ENCODE measurements at regions not wholly inside any gene's neighbourhood (a gene's known extent, or its start where the extent isn't known, plus 50 kb on each side); places are given as distances from the start of the nearest gene placed in this dataset.

DNA sequence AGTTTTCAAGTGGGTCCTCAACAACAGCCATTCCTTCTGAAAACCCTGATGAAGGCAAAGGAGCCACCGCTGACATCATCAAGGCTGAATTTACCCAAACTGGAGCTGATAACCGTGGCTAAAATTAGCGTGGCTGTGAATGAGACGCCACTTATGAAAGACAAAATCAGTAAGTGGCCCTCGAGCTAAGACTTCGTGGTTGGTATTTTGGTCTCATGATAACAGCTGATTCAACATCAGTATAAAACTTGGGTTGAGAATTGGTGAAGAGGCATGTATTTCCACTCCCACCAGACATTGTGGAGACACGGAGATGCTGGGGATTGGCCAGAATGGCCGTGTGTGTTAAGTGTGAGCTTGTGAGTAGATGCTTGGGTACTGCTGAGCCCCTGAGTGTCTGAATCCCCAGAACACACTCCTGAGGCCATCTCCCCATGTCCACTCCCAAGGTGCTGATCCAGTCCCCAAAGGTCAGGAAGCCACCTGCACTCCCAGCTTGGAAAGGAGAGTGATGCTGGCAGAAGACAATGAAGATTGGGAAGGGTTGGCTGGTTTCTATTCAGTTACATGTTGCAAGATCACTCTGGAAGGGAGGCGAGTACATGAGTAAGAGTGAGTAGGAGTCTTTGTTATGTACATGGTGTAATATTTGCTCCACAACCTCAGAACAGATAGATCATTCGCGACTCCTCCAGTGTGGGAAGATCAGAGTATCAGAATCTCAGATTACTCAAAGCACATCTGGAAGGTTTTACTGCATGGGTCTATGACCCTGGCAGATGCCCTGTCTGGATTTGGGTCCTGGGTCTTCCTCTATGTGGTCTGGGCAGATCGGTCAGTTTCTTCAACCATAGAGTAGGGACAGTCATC is 207.7 kb downstream of the HS3ST3A1 start:
- DNase-seq (ENCODE audit: low spot score in 2 of 2), result no peak
- Histone ChIP-seq H3K9me3 (no peaks in the 10 kb centered on the region), H3K27ac (no peak overlapping the region), H3K4me1 (peaks cover 0 to 3% (median 0%) of the 10 kb centered on the region in 4 donors), H3K4me3 (no peak overlapping the region), H3K27me3 (no peaks in the 10 kb centered on the region), H3K36me3 (no peaks in the 10 kb centered on the region)
- 89 to 91% methylated on average over 12 of the region's 12 CpGs for WGBS, 2 donors
- no peak for TF ChIP-seq EP300 (IDR thresholded peaks at IDR 0.05)
- TF ChIP-seq, protein P1, sequence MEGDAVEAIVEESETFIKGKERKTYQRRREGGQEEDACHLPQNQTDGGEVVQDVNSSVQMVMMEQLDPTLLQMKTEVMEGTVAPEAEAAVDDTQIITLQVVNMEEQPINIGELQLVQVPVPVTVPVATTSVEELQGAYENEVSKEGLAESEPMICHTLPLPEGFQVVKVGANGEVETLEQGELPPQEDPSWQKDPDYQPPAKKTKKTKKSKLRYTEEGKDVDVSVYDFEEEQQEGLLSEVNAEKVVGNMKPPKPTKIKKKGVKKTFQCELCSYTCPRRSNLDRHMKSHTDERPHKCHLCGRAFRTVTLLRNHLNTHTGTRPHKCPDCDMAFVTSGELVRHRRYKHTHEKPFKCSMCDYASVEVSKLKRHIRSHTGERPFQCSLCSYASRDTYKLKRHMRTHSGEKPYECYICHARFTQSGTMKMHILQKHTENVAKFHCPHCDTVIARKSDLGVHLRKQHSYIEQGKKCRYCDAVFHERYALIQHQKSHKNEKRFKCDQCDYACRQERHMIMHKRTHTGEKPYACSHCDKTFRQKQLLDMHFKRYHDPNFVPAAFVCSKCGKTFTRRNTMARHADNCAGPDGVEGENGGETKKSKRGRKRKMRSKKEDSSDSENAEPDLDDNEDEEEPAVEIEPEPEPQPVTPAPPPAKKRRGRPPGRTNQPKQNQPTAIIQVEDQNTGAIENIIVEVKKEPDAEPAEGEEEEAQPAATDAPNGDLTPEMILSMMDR (IDR thresholded peaks at IDR 0.05), result no peak
- no peak for TF ChIP-seq POLR2A (IDR thresholded peaks at IDR 0.05)

DNA sequence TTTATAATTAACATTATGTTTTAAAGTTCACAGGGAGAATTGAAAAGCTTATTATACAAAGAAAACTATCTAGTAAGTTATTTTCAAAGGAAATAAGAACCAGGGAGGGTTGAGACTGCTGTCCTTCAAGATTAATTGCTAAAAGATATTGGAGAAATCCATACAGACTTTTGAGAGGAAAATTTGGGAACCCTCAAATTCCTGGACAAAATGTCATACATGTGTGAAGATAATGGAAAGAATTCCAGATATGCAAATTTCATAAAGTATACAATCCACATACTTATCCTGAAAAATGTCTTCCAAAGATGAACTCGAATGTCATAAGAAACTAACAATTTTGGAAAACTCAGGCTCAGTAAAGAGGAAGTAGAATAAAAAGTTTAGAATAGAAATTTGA is 213.8 kb downstream of the HS3ST3A1 start:
- no peak for TF ChIP-seq EP300 (IDR thresholded peaks at IDR 0.05)
- no peak overlapping the region for H3K4me3 ChIP-seq
- H3K36me3 ChIP-seq, result no peaks in the 10 kb centered on the region
- no peaks in the 10 kb centered on the region for H3K9me3 ChIP-seq
- H3K4me1 ChIP-seq, result peaks cover 0 to 8% (median 0%) of the 10 kb centered on the region in 4 donors
- H3K27ac ChIP-seq, result no peak overlapping the region
- no peak for DNase-seq (ENCODE audit: low spot score in 2 of 2)
- no peaks in the 10 kb centered on the region for H3K27me3 ChIP-seq
- WGBS, 2 donors, result 42 to 56% methylated on average over 1 of the region's 1 CpG

DNA sequence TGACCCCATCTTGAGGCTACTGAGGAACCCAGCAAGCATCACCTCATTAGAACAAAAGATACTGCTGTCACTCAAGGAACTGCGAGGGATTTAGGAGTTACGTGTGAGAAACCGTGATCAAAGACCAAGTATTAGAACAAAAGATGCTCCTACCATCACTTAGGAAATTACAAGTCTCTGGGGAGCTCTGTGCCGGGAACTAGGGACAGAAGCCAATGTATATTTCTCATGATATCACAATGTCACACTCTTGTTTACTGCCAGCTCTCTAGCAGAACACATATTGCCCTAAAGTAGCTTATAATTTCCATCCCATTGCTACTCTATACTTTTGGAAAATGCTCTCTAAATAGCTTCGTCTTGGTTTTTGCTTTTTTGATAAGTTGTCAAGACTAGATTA is 214.5 kb downstream of the HS3ST3A1 start:
- 74 to 79% methylated on average over 5 of the region's 5 CpGs for WGBS, 2 donors
- DNase-seq (ENCODE audit: low spot score in 2 of 2), result no peak
- H3K4me1 ChIP-seq, result peaks cover 0 to 8% (median 0%) of the 10 kb centered on the region in 4 donors

DNA sequence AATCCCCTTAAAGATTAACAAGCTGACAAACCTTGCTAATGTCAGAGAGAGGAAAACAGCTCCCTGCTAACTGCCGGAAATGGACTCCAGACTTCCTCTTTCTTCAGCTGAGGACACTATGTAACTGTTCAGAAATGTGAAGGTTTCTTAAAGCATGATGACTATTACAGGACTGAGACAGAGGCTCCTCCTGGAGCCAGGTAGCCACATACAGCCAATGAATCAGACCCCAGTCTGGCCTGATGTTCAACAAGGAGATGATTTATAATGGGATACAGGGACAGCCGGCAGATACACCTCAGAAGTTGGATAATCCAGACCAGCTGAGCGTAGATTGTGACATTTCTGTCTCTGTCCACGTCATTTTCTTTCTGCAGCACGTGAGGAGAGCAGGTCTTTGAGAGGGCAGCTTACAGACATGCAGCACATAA is 216.2 kb downstream of the HS3ST3A1 start:
- 65 to 73% methylated on average over 5 of the region's 5 CpGs for WGBS, 2 donors

More for the DNA sequence above, 214.5 kb downstream of the HS3ST3A1 start:
- Histone ChIP-seq H3K9me3 (no peaks in the 10 kb centered on the region), H3K4me3 (no peak overlapping the region), H3K27me3 (no peaks in the 10 kb centered on the region), H3K27ac (no peak overlapping the region), H3K36me3 (no peaks in the 10 kb centered on the region)
- TF ChIP-seq, protein P1 (IDR thresholded peaks at IDR 0.05), result no peak
- TF ChIP-seq EP300 (IDR thresholded peaks at IDR 0.05) (no peak), POLR2A (IDR thresholded peaks at IDR 0.05) (no peak)

DNA sequence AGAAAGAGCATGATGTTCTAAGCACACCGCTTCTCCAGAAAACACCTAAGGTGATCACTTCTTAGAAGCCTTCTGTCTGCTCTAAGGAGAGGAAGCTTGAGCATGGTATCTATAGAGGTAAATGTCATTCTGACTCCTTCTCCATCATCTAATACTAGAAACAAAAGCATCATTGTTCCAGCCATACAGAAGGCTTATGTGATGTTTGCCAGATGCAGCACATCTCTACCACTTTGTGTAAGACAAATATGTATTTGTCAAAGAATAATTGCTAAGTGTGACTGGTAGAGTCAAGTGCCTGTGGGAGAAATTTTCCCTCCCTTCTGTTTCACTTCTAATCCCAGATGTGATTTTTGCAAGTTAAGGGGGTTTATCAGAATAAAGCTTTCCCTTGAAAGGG is 217.1 kb downstream of the HS3ST3A1 start:
- no peak for DNase-seq (ENCODE audit: low spot score in 2 of 2)
- Histone ChIP-seq H3K36me3 (no peaks in the 10 kb centered on the region), H3K4me1 (peaks cover 0 to 8% (median 0%) of the 10 kb centered on the region in 4 donors), H3K27me3 (no peaks in the 10 kb centered on the region), H3K9me3 (no peaks in the 10 kb centered on the region), H3K4me3 (no peak overlapping the region), H3K27ac (no peak overlapping the region)
- 56 to 79% methylated on average over 1 of the region's 1 CpG for WGBS, 2 donors
- TF ChIP-seq, protein P1 (IDR thresholded peaks at IDR 0.05), result no peak
- no peak for TF ChIP-seq POLR2A (IDR thresholded peaks at IDR 0.05)
- TF ChIP-seq EP300 (IDR thresholded peaks at IDR 0.05), result no peak

More for the DNA sequence above, 216.2 kb downstream of the HS3ST3A1 start:
- TF ChIP-seq POLR2A (IDR thresholded peaks at IDR 0.05) (no peak), EP300 (IDR thresholded peaks at IDR 0.05) (no peak)
- TF ChIP-seq, protein P1 (IDR thresholded peaks at IDR 0.05), result no peak
- DNase-seq (ENCODE audit: low spot score in 2 of 2), result peak in 1 of 2 donors; percentile 14
- H3K4me3 ChIP-seq, result no peak overlapping the region
- peaks cover 0 to 8% (median 0%) of the 10 kb centered on the region in 4 donors for H3K4me1 ChIP-seq
- no peaks in the 10 kb centered on the region for H3K27me3 ChIP-seq
- no peaks in the 10 kb centered on the region for H3K9me3 ChIP-seq
- no peaks in the 10 kb centered on the region for H3K36me3 ChIP-seq
- H3K27ac ChIP-seq, result no peak overlapping the region

Measured in tibial nerve (tissue), 4 donors.